ENCODE measurements at regions not wholly inside any gene's neighbourhood (a gene's known extent, or its start where the extent isn't known, plus 50 kb on each side); places are given as distances from the start of the nearest gene placed in this dataset.

GRCh38 chr2:129712676-129712985 lies 266.8 kb upstream of the RAB6C start:
- no peak for TF ChIP-seq CTCF (conservative IDR thresholded peaks at IDR 0.05 in 1 of 2, IDR thresholded peaks at IDR 0.05 in 1 of 2; ENCODE audit: low read depth in 1 of 2, low read length in 2 of 2)
- TF ChIP-seq EZH2 (IDR thresholded peaks at IDR 0.05; ENCODE audit: low read length, missing control alignments) = no peak
